GM23248 (cell line): ENCODE measurements at regions not wholly inside any gene's neighbourhood (a gene's known extent, or its start where the extent isn't known, plus 50 kb on each side); places are given as distances from the start of the nearest gene placed in this dataset.

Experiments
- EZH2 ChIP-seq: fragments of 200-600 bp; sonication (generic); IDR thresholded peaks from 2 replicates; pipeline ENCODE4 v1.6.1; 2018; ENCODE audit warnings: antibody characterized with exemption, mild to moderate bottlenecking; ENCODE audit not compliant: insufficient read depth, poor library complexity, severe bottlenecking
- EZH2phosphoT487 ChIP-seq: fragments of 200-600 bp; sonication (generic); IDR thresholded peaks from 2 replicates; pipeline ENCODE4 v1.6.1; 2018; ENCODE audit warnings: antibody characterized with exemption, moderate library complexity, mild to moderate bottlenecking, low read depth; ENCODE audit not compliant: insufficient read depth

GRCh38 chr6:168134560-168135201, 55.7 kb upstream of the FRMD1 start:
- TF ChIP-seq EZH2: no peak
- TF ChIP-seq EZH2phosphoT487: no peak
